Suprapubic skin (tissue), 4 donors: ENCODE measurements at regions not wholly inside any gene's neighbourhood (a gene's known extent, or its start where the extent isn't known, plus 50 kb on each side); places are given as distances from the start of the nearest gene placed in this dataset.
"Not testable (repeated sequence)": the region's sequence is repeated elsewhere in the genome, so short reads cannot be mapped to it uniquely, and the experiment has no call there.

Source experiments
- DNase-seq, 2 donors: peaks; one replicate each; pipeline ENCODE4 v3.0.0-alpha.2; 2019; ENCODE audit warnings: low spot score in 2 of 2
- H3K27ac ChIP-seq: fragments of 200-600 bp; sonication (generic); one replicate; pipeline ENCODE4 v1.5.1; 2019
- H3K27me3 ChIP-seq: fragments of 200-600 bp; sonication (generic); one replicate; pipeline ENCODE4 v1.5.1; 2019
- H3K36me3 ChIP-seq: fragments of 200-600 bp; sonication (generic); one replicate; pipeline ENCODE4 v1.5.1; 2019
- H3K4me1 ChIP-seq: fragments of 200-600 bp; sonication (generic); one replicate; pipeline ENCODE4 v1.5.1; 2019
- H3K4me3 ChIP-seq: fragments of 200-600 bp; sonication (generic); one replicate; pipeline ENCODE4 v1.5.1; 2019; ENCODE audit warnings: mild to moderate bottlenecking
- H3K9me3 ChIP-seq: fragments of 200-600 bp; sonication (generic); one replicate; pipeline ENCODE4 v1.5.1; 2019
- EP300 ChIP-seq: sonication (generic); formaldehyde crosslinking; IDR thresholded peaks from one replicate; pipeline ENCODE4 v1.6.1; 2017; ENCODE audit warnings: antibody characterized with exemption
- POLR2A ChIP-seq, 2 donors: fragments of 450-650 bp; IDR thresholded peaks; one replicate each; pipeline ENCODE4 v1.6.1; 2017; ENCODE audit warnings: antibody characterized with exemption in 2 of 2, mild to moderate bottlenecking in 2 of 2, moderate library complexity in 2 of 2
- POLR2AphosphoS5 ChIP-seq, 3 donors: sonication (generic); formaldehyde crosslinking; IDR thresholded peaks; one replicate each; pipeline ENCODE4 v1.6.1; 2017; ENCODE audit warnings: antibody characterized with exemption in 3 of 3
- WGBS: methylation state at CpG from one replicate; pipeline ENCODE4 v1.1.5; 2018; 5-methylcytosine and 5-hydroxymethylcytosine counted together
- TF ChIP-seq, protein P1 (sequence below), 2 donors: fragments of 200-600 bp in 1 of 2; fragments of 450-650 bp in 1 of 2; sonication (generic) in 1 of 2; IDR thresholded peaks; one replicate each; pipeline ENCODE4 v1.5.1; 2016 to 2019; ENCODE audit warnings: antibody characterized with exemption in 2 of 2, mild to moderate bottlenecking in 1 of 2, moderate library complexity in 1 of 2

DNA sequence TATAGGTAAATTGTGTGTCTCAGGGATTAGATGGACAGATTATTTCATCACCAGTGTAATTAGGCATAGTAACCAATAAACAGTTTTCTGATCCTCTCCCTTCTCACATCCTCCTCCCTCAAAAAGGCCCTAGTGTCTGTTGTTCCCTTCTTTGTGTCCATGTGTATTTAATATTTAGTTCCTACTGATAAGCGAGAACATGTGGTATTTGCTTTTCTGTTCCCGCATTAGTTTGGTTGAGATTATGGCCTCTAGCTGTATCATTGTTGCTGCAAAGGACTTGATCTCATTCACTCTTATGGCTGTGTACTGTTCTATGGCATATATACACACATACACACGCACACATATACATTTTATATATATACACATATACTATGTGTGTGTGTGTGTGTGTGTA lies 866.2 kb downstream of the CCDC85A start:
- no peak for DNase-seq
- Histone ChIP-seq H3K4me3 (no peak overlapping the region), H3K27me3 (no peaks in the 10 kb centered on the region), H3K4me1 (no peaks in the 10 kb centered on the region), H3K36me3 (no peaks in the 10 kb centered on the region), H3K9me3 (no peaks in the 10 kb centered on the region), H3K27ac (no peak overlapping the region)
- WGBS: 66% methylated on average over 3 of the region's 3 CpGs
- TF ChIP-seq EP300 (no peak), POLR2AphosphoS5 (IDR thresholded peaks at IDR 0.05) (no peak), POLR2A (IDR thresholded peaks at IDR 0.05) (no peak)
- TF ChIP-seq, protein P1, sequence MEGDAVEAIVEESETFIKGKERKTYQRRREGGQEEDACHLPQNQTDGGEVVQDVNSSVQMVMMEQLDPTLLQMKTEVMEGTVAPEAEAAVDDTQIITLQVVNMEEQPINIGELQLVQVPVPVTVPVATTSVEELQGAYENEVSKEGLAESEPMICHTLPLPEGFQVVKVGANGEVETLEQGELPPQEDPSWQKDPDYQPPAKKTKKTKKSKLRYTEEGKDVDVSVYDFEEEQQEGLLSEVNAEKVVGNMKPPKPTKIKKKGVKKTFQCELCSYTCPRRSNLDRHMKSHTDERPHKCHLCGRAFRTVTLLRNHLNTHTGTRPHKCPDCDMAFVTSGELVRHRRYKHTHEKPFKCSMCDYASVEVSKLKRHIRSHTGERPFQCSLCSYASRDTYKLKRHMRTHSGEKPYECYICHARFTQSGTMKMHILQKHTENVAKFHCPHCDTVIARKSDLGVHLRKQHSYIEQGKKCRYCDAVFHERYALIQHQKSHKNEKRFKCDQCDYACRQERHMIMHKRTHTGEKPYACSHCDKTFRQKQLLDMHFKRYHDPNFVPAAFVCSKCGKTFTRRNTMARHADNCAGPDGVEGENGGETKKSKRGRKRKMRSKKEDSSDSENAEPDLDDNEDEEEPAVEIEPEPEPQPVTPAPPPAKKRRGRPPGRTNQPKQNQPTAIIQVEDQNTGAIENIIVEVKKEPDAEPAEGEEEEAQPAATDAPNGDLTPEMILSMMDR (IDR thresholded peaks at IDR 0.05): no peak

DNA sequence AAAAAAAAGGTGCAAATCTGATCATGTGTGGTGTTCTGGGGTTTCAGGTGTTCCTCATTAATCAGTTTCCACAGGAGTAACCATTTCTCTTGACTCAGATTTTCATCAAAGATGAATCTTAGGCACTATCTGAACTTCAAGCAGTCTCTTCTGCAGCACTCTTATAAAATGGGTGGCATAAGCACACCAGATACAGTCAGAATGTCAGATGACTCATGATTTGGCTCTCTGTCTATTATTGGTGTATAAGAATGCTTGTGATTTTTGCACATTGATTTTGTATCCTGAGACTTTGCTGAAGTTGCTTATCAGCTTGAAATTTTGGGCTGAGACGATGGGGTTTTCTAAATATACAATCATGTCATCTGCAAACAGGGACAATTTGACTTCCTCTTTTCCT lies 882.5 kb downstream of the CCDC85A start:
- H3K27ac ChIP-seq, H3K36me3 ChIP-seq, DNase-seq, H3K9me3 ChIP-seq, H3K27me3 ChIP-seq, H3K4me1 ChIP-seq, H3K4me3 ChIP-seq: not testable (repeated sequence)
- WGBS: 85% methylated on average over 1 of the region's 1 CpG

DNA sequence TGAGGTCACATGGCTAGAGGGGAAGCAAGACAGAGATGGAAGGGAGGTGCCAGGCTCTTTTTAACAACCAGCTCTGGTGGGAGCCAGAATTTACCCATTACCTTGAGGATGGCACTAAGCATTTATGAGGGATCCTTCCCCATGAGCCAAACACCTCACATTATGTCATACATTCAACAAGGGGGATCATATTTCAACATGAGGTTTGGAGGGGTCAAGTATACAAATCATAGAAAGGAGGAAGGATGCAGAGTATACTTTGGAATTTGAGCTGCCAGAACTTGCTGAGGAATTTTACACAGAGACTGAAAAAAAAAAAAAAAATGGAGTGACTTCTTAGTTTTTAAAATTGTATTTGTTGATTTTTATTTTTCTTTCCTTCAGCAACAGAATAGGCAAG lies 891.4 kb downstream of the CCDC85A start:
- no peaks in the 10 kb centered on the region for H3K36me3 ChIP-seq
- H3K4me1 ChIP-seq: no peaks in the 10 kb centered on the region
- no peak overlapping the region for H3K27ac ChIP-seq
- no peak for DNase-seq
- TF ChIP-seq, protein P1 (IDR thresholded peaks at IDR 0.05): no peak
- TF ChIP-seq POLR2AphosphoS5 (IDR thresholded peaks at IDR 0.05): no peak
- no peak for TF ChIP-seq EP300
- TF ChIP-seq POLR2A (IDR thresholded peaks at IDR 0.05): no peak
- H3K4me3 ChIP-seq: no peak overlapping the region
- no peaks in the 10 kb centered on the region for H3K9me3 ChIP-seq
- H3K27me3 ChIP-seq: no peaks in the 10 kb centered on the region

DNA sequence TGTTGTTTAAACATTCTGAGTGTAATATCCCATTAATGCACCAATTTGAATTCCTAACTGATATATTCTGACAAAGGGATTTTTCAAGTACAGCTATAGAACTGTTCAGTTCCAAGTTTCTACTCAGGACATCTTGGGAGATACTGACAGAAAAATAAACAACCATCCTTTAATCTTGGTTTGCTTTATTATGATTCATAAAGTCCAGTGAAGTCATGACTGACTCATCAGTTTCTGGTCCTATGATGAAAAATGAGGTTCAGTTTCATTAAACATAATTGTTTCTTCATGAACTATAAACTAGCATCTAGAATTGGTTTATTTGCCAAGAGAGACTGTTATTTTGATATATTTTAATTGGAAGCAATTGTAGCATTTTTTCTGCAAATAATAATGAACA lies 896.2 kb downstream of the CCDC85A start:
- no peaks in the 10 kb centered on the region for H3K36me3 ChIP-seq
- TF ChIP-seq POLR2A (IDR thresholded peaks at IDR 0.05) (no peak), EP300 (no peak), POLR2AphosphoS5 (IDR thresholded peaks at IDR 0.05) (no peak)
- TF ChIP-seq, protein P1 (IDR thresholded peaks at IDR 0.05): no peak
- no peaks in the 10 kb centered on the region for H3K4me1 ChIP-seq
- H3K9me3 ChIP-seq: no peaks in the 10 kb centered on the region
- H3K4me3 ChIP-seq: no peak overlapping the region
- DNase-seq: no peak
- no peaks in the 10 kb centered on the region for H3K27me3 ChIP-seq
- H3K27ac ChIP-seq: no peak overlapping the region

DNA sequence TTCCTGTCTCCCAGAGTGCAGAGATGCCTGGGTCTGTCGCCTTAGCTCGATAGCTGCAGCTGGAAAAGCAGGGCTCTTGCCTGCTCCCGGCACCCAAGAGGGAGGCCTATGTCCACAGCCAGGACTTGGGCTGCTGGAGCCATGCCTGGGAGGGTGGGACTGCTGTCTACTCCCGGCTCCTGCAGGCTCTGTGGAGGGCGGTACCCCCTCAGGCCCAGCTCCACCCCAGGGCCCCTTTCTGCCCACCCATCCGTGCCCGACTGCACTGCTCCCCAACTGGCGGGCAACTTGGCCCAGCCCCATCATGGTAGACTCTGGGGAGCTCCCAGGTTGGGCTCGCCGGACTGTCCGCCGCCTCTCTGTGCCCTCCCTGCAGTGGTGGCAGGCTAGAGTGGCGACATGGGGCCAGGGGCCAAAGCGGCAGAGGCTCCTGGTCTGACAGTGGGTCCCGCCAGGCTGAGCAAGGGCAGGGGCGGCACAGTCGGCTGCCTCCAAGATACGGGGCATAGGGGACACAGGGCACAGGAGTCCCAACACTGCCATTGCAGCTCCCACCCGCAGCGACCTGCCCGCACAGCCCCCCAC lies 901.0 kb downstream of the CCDC85A start:
- no peak for DNase-seq
- H3K4me3 ChIP-seq: no peak overlapping the region
- 96% methylated on average over 3 of the region's 21 CpGs for WGBS
- H3K4me1 ChIP-seq: no peaks in the 10 kb centered on the region
- H3K27me3 ChIP-seq: no peaks in the 10 kb centered on the region
- no peaks in the 10 kb centered on the region for H3K9me3 ChIP-seq
- H3K36me3 ChIP-seq: no peaks in the 10 kb centered on the region
- H3K27ac ChIP-seq: no peak overlapping the region
- TF ChIP-seq EP300: no peak
- no peak for TF ChIP-seq POLR2A (IDR thresholded peaks at IDR 0.05)
- TF ChIP-seq POLR2AphosphoS5 (IDR thresholded peaks at IDR 0.05): no peak
- TF ChIP-seq, protein P1 (IDR thresholded peaks at IDR 0.05): no peak

DNA sequence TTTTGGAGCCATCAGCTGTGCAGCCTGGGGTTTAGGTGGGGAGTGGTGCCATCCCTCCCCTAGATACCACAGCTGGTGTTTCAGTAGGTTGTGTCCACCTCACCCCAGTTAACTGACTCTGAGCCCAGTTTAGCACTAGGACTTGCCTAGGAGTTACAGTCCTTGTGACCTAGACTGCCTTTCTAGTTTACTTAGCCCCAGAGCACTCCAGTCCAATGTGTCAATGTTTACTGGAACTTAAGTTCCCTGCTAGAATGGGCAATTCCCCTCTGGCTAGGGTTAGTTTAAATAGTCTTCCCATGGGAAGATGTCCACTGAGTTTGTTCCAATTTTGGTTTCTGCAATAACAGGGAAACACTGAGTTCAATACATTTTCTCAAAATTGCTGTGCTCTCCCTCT lies 909.2 kb downstream of the CCDC85A start:
- no peaks in the 10 kb centered on the region for H3K36me3 ChIP-seq
- H3K4me3 ChIP-seq: no peak overlapping the region
- no peak overlapping the region for H3K27ac ChIP-seq
- peaks cover 4% of the 10 kb centered on the region for H3K9me3 ChIP-seq
- no peak for DNase-seq
- no peaks in the 10 kb centered on the region for H3K4me1 ChIP-seq
- TF ChIP-seq EP300 (no peak), POLR2AphosphoS5 (IDR thresholded peaks at IDR 0.05) (no peak), POLR2A (IDR thresholded peaks at IDR 0.05) (no peak)
- TF ChIP-seq, protein P1 (IDR thresholded peaks at IDR 0.05): no peak
- no peaks in the 10 kb centered on the region for H3K27me3 ChIP-seq
